ENCODE measurements at regions not wholly inside any gene's neighbourhood (a gene's known extent, or its start where the extent isn't known, plus 50 kb on each side); places are given as distances from the start of the nearest gene placed in this dataset.

- H3K4me3 Mint-ChIP-seq (ENCODE audit: low read depth), result no peak overlapping the region
- H3K4me1 Mint-ChIP-seq (ENCODE audit: low read depth), result no peaks in the 10 kb centered on the region
- H3K9me3 Mint-ChIP-seq (ENCODE audit: low read depth), result no peaks in the 10 kb centered on the region
- no peaks in the 10 kb centered on the region for H3K36me3 Mint-ChIP-seq (ENCODE audit: insufficient read depth)
- H3K27me3 Mint-ChIP-seq, result peaks cover 8% of the 10 kb centered on the region
- no peak overlapping the region for H3K27ac Mint-ChIP-seq
- TF ChIP-seq CTCF (IDR thresholded peaks at IDR 0.05; ENCODE audit: unreplicated experiment), result no peak
- DNase-seq (ENCODE audit: low spot score, unreplicated experiment), result no peak
These were observed 131.1 kb upstream of the TBX20 start for GRCh38 chr7:35384761-35385700.

GRCh38 chr7:35380739-35381224 is 126.9 kb upstream of the TBX20 start:
- no peak for TF ChIP-seq CTCF (IDR thresholded peaks at IDR 0.05; ENCODE audit: unreplicated experiment)

GRCh38 chr7:35379481-35379880 is 125.6 kb upstream of the TBX20 start:
- H3K27ac Mint-ChIP-seq, result no peak overlapping the region
- TF ChIP-seq CTCF (IDR thresholded peaks at IDR 0.05; ENCODE audit: unreplicated experiment), result no peak
- no peak overlapping the region for H3K4me3 Mint-ChIP-seq (ENCODE audit: low read depth)
- peaks cover 3% of the 10 kb centered on the region for H3K9me3 Mint-ChIP-seq (ENCODE audit: low read depth)
- peaks cover 10% of the 10 kb centered on the region for H3K27me3 Mint-ChIP-seq
- peaks cover 3% of the 10 kb centered on the region for H3K4me1 Mint-ChIP-seq (ENCODE audit: low read depth)
- H3K36me3 Mint-ChIP-seq (ENCODE audit: insufficient read depth), result no peaks in the 10 kb centered on the region
- DNase-seq (ENCODE audit: low spot score, unreplicated experiment), result no peak

More at GRCh38 chr7:35380739-35381224, 126.9 kb upstream of the TBX20 start:
- no peaks in the 10 kb centered on the region for H3K36me3 Mint-ChIP-seq (ENCODE audit: insufficient read depth)
- H3K9me3 Mint-ChIP-seq (ENCODE audit: low read depth), result no peaks in the 10 kb centered on the region
- peaks cover 12% of the 10 kb centered on the region for H3K27me3 Mint-ChIP-seq
- DNase-seq (ENCODE audit: low spot score, unreplicated experiment), result no peak
- H3K27ac Mint-ChIP-seq, result no peak overlapping the region
- H3K4me3 Mint-ChIP-seq (ENCODE audit: low read depth), result no peak overlapping the region
- peaks cover 3% of the 10 kb centered on the region for H3K4me1 Mint-ChIP-seq (ENCODE audit: low read depth)

GRCh38 chr7:35375516-35375915 is 121.6 kb upstream of the TBX20 start:
- H3K36me3 Mint-ChIP-seq (ENCODE audit: insufficient read depth), result no peaks in the 10 kb centered on the region
- no peak for DNase-seq (ENCODE audit: low spot score, unreplicated experiment)
- no peak overlapping the region for H3K27ac Mint-ChIP-seq
- peaks cover 9% of the 10 kb centered on the region for H3K9me3 Mint-ChIP-seq (ENCODE audit: low read depth)
- peaks cover 3% of the 10 kb centered on the region for H3K4me1 Mint-ChIP-seq (ENCODE audit: low read depth)
- no peak for TF ChIP-seq CTCF (IDR thresholded peaks at IDR 0.05; ENCODE audit: unreplicated experiment)
- peaks cover 9% of the 10 kb centered on the region for H3K27me3 Mint-ChIP-seq
- no peak overlapping the region for H3K4me3 Mint-ChIP-seq (ENCODE audit: low read depth)

GRCh38 chr7:35374858-35375257 is 121.0 kb upstream of the TBX20 start:
- no peaks in the 10 kb centered on the region for H3K36me3 Mint-ChIP-seq (ENCODE audit: insufficient read depth)
- H3K27ac Mint-ChIP-seq, result no peak overlapping the region
- H3K27me3 Mint-ChIP-seq, result peaks cover 9% of the 10 kb centered on the region
- no peak overlapping the region for H3K4me3 Mint-ChIP-seq (ENCODE audit: low read depth)
- peaks cover 9% of the 10 kb centered on the region for H3K9me3 Mint-ChIP-seq (ENCODE audit: low read depth)
- TF ChIP-seq CTCF (IDR thresholded peaks at IDR 0.05; ENCODE audit: unreplicated experiment), result no peak
- no peak for DNase-seq (ENCODE audit: low spot score, unreplicated experiment)
- H3K4me1 Mint-ChIP-seq (ENCODE audit: low read depth), result peaks cover 3% of the 10 kb centered on the region

Measured in progenitor cell of endocrine pancreas (in vitro differentiated cells).